GM12878 (cell line): ENCODE measurements at regions not wholly inside any gene's neighbourhood (a gene's known extent, or its start where the extent isn't known, plus 50 kb on each side); places are given as distances from the start of the nearest gene placed in this dataset.

ENCODE experiments used
- ATAC-seq: fragments of 200-7000 bp; cut with Tn5 transposase; 3 replicates; pipeline ENCODE4 v1.9.1; 2020; ENCODE audit warnings: mild to moderate bottlenecking, moderate library complexity
- BruUV-seq: library from RNA; stranded (reverse); fragments of 400-500 nt; replicated peaks from 2 replicates; lab custom pipeline; 2021; lab: Mats Ljungman, UMichigan
- CTCF ChIA-PET: fragments of 300-600 bp; sonication (Branson Sonifier 250); formaldehyde crosslinking; extraction: SDS; loops from one replicate; lab custom pipeline; 2021; ENCODE audit warnings: inconsistent platforms; lab: Yijun Ruan, JAX
- POLR2A ChIA-PET: fragments of 350-600 bp; formaldehyde crosslinking; extraction: SDS; loops from one replicate; lab custom pipeline; 2021; ENCODE audit warnings: inconsistent platforms; lab: Charles Lee
- RAD21 ChIA-PET: fragments of 300-600 bp; sonication (Branson Sonifier 250); formaldehyde crosslinking; loops from one replicate; lab custom pipeline; 2023; ENCODE audit warnings: antibody characterized with exemption; ENCODE audit not compliant: unreplicated experiment; lab: Charles Lee
- SMC1A ChIA-PET: fragments of 300-600 bp; sonication (Branson Sonifier 250); formaldehyde crosslinking; loops from one replicate; lab custom pipeline; 2023; ENCODE audit not compliant: unreplicated experiment, uncharacterized antibody; lab: Charles Lee
- DNase-seq: peaks from one replicate; pipeline ENCODE4 v3.0.0-alpha.2; 2011; ENCODE audit warnings: low read depth, low spot score
- FAIRE-seq: peaks from 3 replicates; lab custom pipeline; 2011; peaks lifted over from hg19 to GRCh38; lab: Jason Lieb, UNC
- H2AFZ ChIP-seq: 2 replicates; pipeline ENCODE4 v1.6.0; 2011; ENCODE audit warnings: low read depth, low read length, control low read depth; ENCODE audit not compliant: control insufficient read depth
- H3K27ac ChIP-seq: 2 replicates; pipeline ENCODE4 v1.5.1; 2011; ENCODE audit warnings: control low read depth; ENCODE audit not compliant: control insufficient read depth, insufficient read depth
- H3K27me3 ChIP-seq, 2 experiments: replicated peaks in 1 of 2; 2 replicates each; pipeline versions ENCODE4 v1.6.0 to v1.6.1; 2011; ENCODE audit warnings: low read length in 1 of 2; ENCODE audit not compliant: control insufficient read depth in 2 of 2, insufficient read depth in 2 of 2
- H3K36me3 ChIP-seq, 2 experiments: 2 replicates each; pipeline ENCODE4 v1.5.1; 2011; ENCODE audit warnings: low read length in 1 of 2; ENCODE audit not compliant: control insufficient read depth in 2 of 2, insufficient read depth in 2 of 2
- H3K4me1 ChIP-seq: 2 replicates; pipeline ENCODE4 v1.6.1; 2011; ENCODE audit warnings: mild to moderate bottlenecking, low read length, moderate library complexity, mixed read lengths; ENCODE audit not compliant: control insufficient read depth, insufficient read depth
- H3K4me2 ChIP-seq: 2 replicates; pipeline ENCODE4 v1.6.0; 2011; ENCODE audit warnings: control low read depth; ENCODE audit not compliant: control insufficient read depth, insufficient read depth
- H3K4me3 ChIP-seq: fragments of 200-600 bp; sonication (generic); 2 replicates; pipeline ENCODE4 v1.5.1; 2016
- H3K79me2 ChIP-seq: 2 replicates; pipeline ENCODE4 v1.6.0; 2011; ENCODE audit warnings: low read length; ENCODE audit not compliant: control insufficient read depth, insufficient read depth
- H3K9ac ChIP-seq: 2 replicates; pipeline ENCODE4 v1.8.0; 2011; ENCODE audit warnings: low read length, control low read depth, mixed read lengths; ENCODE audit not compliant: control insufficient read depth, insufficient read depth
- H3K9me3 ChIP-seq: replicated peaks from 3 replicates; pipeline ENCODE4 v1.5.1; 2011; ENCODE audit warnings: mild to moderate bottlenecking, low read length; ENCODE audit not compliant: control insufficient read depth, insufficient read depth
- H4K20me1 ChIP-seq: 2 replicates; pipeline ENCODE4 v1.6.0; 2011; ENCODE audit not compliant: control insufficient read depth, insufficient read depth
- BCL3 ChIP-seq: IDR thresholded peaks from 2 replicates; pipeline ENCODE4 v1.6.1; 2011; ENCODE audit warnings: borderline replicate concordance, low read depth, mild to moderate bottlenecking, moderate library complexity, low read length; ENCODE audit not compliant: insufficient read depth, poor library complexity, severe bottlenecking
- ESRRA ChIP-seq: IDR thresholded peaks from 2 replicates; pipeline ENCODE4 v1.6.1; 2012; ENCODE audit warnings: mild to moderate bottlenecking, low read length, improper control_type of control experiment
- JUNB ChIP-seq: IDR thresholded peaks from 2 replicates; pipeline ENCODE4 v1.6.1; 2016; ENCODE audit warnings: antibody characterized with exemption, mild to moderate bottlenecking
- MEF2B ChIP-seq: fragments of 450-650 bp; IDR thresholded peaks from 2 replicates; pipeline ENCODE4 v1.6.1; 2018; ENCODE audit warnings: mild to moderate bottlenecking, moderate library complexity; ENCODE audit not compliant: partially characterized antibody, poor library complexity, severe bottlenecking
- MLLT1 ChIP-seq: fragments of 450-650 bp; IDR thresholded peaks from 2 replicates; pipeline ENCODE4 v1.6.1; 2016; ENCODE audit warnings: mild to moderate bottlenecking
- MXI1 ChIP-seq: fragments of 150-350 bp; IDR thresholded peaks from 2 replicates; pipeline ENCODE4 v1.6.1; 2011; ENCODE audit warnings: low read depth, mild to moderate bottlenecking, inconsistent platforms, low read length, improper control_type of control experiment
- POLR2A ChIP-seq: IDR thresholded peaks from 2 replicates; pipeline ENCODE4 v1.6.1; 2011; ENCODE audit warnings: low read depth, mild to moderate bottlenecking, low read length
- POLR2AphosphoS2 ChIP-seq: IDR thresholded peaks from 2 replicates; pipeline ENCODE4 v1.6.1; 2011; ENCODE audit warnings: low read depth, mild to moderate bottlenecking, low read length, improper control_type of control experiment, moderate library complexity
- POLR2AphosphoS5 ChIP-seq: IDR thresholded peaks from 2 replicates; pipeline ENCODE4 v1.6.1; 2011; ENCODE audit warnings: mild to moderate bottlenecking, low read length, inconsistent platforms
- SIX5 ChIP-seq: IDR thresholded peaks from 2 replicates; pipeline ENCODE4 v1.6.1; 2011; ENCODE audit warnings: mild to moderate bottlenecking, low read depth, low read length, moderate library complexity; ENCODE audit not compliant: severe bottlenecking
- SMARCA5 ChIP-seq: fragments of 450-650 bp; IDR thresholded peaks from 2 replicates; pipeline ENCODE4 v1.6.1; 2017; ENCODE audit warnings: mild to moderate bottlenecking
- TCF7 ChIP-seq: IDR thresholded peaks from 2 replicates; pipeline ENCODE4 v1.6.1; 2014; ENCODE audit warnings: antibody characterized with exemption, borderline replicate concordance
- USF2 ChIP-seq: IDR thresholded peaks from 2 replicates; pipeline ENCODE4 v1.6.1; 2011; ENCODE audit warnings: low read depth, low read length, improper control_type of control experiment, borderline replicate concordance
- ZBED1 ChIP-seq: IDR thresholded peaks from 2 replicates; pipeline ENCODE4 v1.6.1; 2016; ENCODE audit warnings: borderline replicate concordance
- WGBS: methylation state at CpG from one replicate; pipeline ENCODE4 v1.1.6; 2016; ENCODE audit warnings: low lambda C conversion rate; ENCODE audit not compliant: insufficient replicate concordance, insufficient coverage; ENCODE audit errors: missing lambda C conversion rate; 5-methylcytosine and 5-hydroxymethylcytosine counted together
- in situ Hi-C: fragments of 300-500 bp; cut with MboI; formaldehyde crosslinking; loops from 9 replicates; pipeline ENCODE4 v1.14.3; 2018; ENCODE audit warnings: mixed read lengths
- intact Hi-C: fragments of 100-400 bp; cut with micrococcal nuclease; formaldehyde crosslinking; loops from one replicate; pipeline ENCODE4 v1.14.2; 2022; ENCODE audit not compliant: unreplicated experiment
- TF ChIP-seq, protein P1 (sequence below): fragments of 450-650 bp; IDR thresholded peaks from 2 replicates; pipeline ENCODE4 v1.6.1; 2017; ENCODE audit warnings: antibody characterized with exemption, mild to moderate bottlenecking, moderate library complexity

DNA sequence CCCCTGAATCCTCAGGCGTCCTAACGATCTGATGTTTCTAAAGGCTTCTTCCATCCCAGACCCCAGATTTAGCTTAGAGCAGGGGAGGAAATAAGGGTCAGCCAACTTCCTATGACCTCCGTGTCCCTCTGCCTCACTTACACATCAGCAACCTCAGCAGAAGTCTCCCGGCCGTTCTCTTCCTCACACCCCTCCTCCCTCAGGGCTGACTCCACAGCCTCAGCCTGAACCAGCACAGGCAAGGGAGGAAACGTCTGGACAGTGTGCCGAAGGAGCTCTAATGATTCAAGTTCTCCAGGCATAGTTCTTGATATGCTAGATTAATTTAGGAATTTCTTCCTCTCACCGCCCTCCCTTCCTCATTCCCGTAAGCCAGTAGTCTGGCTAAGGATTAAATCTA lies 121.4 kb downstream of the NUFIP1 start:
- no peaks in the 10 kb centered on the region for H4K20me1 ChIP-seq
- peaks cover 3% of the 10 kb centered on the region; the same call in 2 of the 3 replicates for H3K9me3 ChIP-seq
- H3K4me2 ChIP-seq, result no peak overlapping the region
- in situ Hi-C loops, result no loop called here
- ChIA-PET CTCF (no interaction called here), RAD21 (interaction anchor here (0.9 kb wide), 1 partner anchor 20 kb away, joined by 3 read pairs; no protein-coding TSS in a partner anchor), POLR2A (no interaction called here), SMC1A (interaction anchor here (1.1 to 1.6 kb wide), 3 partner anchors 23 to 137 kb away, joined by 3 read pairs; no protein-coding TSS in a partner anchor)
- ATAC-seq (no peak), FAIRE-seq (no peak), DNase-seq (no peak)
- TF ChIP-seq SIX5, result no peak
- no peak for TF ChIP-seq POLR2A
- TF ChIP-seq POLR2AphosphoS5, result no peak
- no peak for TF ChIP-seq USF2
- TF ChIP-seq JUNB, result no peak
- TF ChIP-seq SMARCA5, result no peak
- TF ChIP-seq BCL3, result no peak
- TF ChIP-seq ESRRA, result no peak
- no peak for TF ChIP-seq MEF2B
- TF ChIP-seq, protein P1, sequence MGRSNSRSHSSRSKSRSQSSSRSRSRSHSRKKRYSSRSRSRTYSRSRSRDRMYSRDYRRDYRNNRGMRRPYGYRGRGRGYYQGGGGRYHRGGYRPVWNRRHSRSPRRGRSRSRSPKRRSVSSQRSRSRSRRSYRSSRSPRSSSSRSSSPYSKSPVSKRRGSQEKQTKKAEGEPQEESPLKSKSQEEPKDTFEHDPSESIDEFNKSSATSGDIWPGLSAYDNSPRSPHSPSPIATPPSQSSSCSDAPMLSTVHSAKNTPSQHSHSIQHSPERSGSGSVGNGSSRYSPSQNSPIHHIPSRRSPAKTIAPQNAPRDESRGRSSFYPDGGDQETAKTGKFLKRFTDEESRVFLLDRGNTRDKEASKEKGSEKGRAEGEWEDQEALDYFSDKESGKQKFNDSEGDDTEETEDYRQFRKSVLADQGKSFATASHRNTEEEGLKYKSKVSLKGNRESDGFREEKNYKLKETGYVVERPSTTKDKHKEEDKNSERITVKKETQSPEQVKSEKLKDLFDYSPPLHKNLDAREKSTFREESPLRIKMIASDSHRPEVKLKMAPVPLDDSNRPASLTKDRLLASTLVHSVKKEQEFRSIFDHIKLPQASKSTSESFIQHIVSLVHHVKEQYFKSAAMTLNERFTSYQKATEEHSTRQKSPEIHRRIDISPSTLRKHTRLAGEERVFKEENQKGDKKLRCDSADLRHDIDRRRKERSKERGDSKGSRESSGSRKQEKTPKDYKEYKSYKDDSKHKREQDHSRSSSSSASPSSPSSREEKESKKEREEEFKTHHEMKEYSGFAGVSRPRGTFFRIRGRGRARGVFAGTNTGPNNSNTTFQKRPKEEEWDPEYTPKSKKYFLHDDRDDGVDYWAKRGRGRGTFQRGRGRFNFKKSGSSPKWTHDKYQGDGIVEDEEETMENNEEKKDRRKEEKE, result no peak
- TF ChIP-seq MLLT1, result no peak
- no peak for TF ChIP-seq TCF7
- no peak for TF ChIP-seq ZBED1
- TF ChIP-seq POLR2AphosphoS2, result no peak
- no peak for TF ChIP-seq MXI1
- no peak overlapping the region for H3K9ac ChIP-seq
- WGBS, result 69% methylated on average over 9 of the region's 9 CpGs
- H3K4me1 ChIP-seq, result peaks cover 7% of the 10 kb centered on the region
- H3K79me2 ChIP-seq, result no peaks in the 10 kb centered on the region
- no peak overlapping the region for H2AFZ ChIP-seq
- intact Hi-C loops, result no loop called here
- no peaks in the 10 kb centered on the region; a peak in 1 of 4 replicates for H3K27me3 ChIP-seq
- no peak overlapping the region for H3K27ac ChIP-seq
- no peaks in the 10 kb centered on the region for H3K36me3 ChIP-seq
- H3K4me3 ChIP-seq, result no peak overlapping the region
- no TSS peak for BruUV-seq
